ENCODE measurements at regions not wholly inside any gene's neighbourhood (a gene's known extent, or its start where the extent isn't known, plus 50 kb on each side); places are given as distances from the start of the nearest gene placed in this dataset.

GRCh38 chr10:130835068-130835467, 476.5 kb downstream of the TCERG1L start:
- no peak for DNase-seq

- DNase-seq: no peak
Measured at GRCh38 chr10:130836344-130836743, 475.2 kb downstream of the TCERG1L start.

GRCh38 chr10:130843051-130843653, 468.4 kb downstream of the TCERG1L start:
- no peak for DNase-seq

- DNase-seq: peak; percentile 66
Measured at GRCh38 chr10:130844310-130844709, 467.2 kb downstream of the TCERG1L start.

- DNase-seq: no peak
Measured at GRCh38 chr10:130847170-130847569, 464.4 kb downstream of the TCERG1L start.

- no peak for DNase-seq
Measured at GRCh38 chr10:130848855-130849254, 462.7 kb downstream of the TCERG1L start.

GRCh38 chr10:130854151-130854550, 457.4 kb downstream of the TCERG1L start:
- no peak for DNase-seq

- no peak for DNase-seq
Measured at GRCh38 chr10:130857631-130858295, 453.8 kb downstream of the TCERG1L start.

GRCh38 chr10:130858626-130859025, 452.9 kb downstream of the TCERG1L start:
- DNase-seq: no peak

- no peak for DNase-seq
Measured at GRCh38 chr10:130859427-130859826, 452.1 kb downstream of the TCERG1L start.

GRCh38 chr10:130862122-130862521, 449.4 kb downstream of the TCERG1L start:
- DNase-seq: no peak

GRCh38 chr10:130862626-130863025, 448.9 kb downstream of the TCERG1L start:
- no peak for DNase-seq

- no peak for DNase-seq
Measured at GRCh38 chr10:130863044-130863443, 448.5 kb downstream of the TCERG1L start.

GRCh38 chr10:130864961-130865818, 446.3 kb downstream of the TCERG1L start:
- DNase-seq: no peak

GRCh38 chr10:130866857-130867256, 444.7 kb downstream of the TCERG1L start:
- DNase-seq: no peak

- no peak for DNase-seq
Measured at GRCh38 chr10:130867446-130868194, 443.9 kb downstream of the TCERG1L start.

- DNase-seq: no peak
Measured at GRCh38 chr10:130869179-130869841, 442.2 kb downstream of the TCERG1L start.

GRCh38 chr10:130871406-130871805, 440.1 kb downstream of the TCERG1L start:
- no peak for DNase-seq

- DNase-seq: no peak
Measured at GRCh38 chr10:130873636-130874035, 437.9 kb downstream of the TCERG1L start.

- DNase-seq: no peak
Measured at GRCh38 chr10:130875116-130875515, 436.4 kb downstream of the TCERG1L start.

- DNase-seq: no peak
Measured at GRCh38 chr10:130875897-130876472, 435.5 kb downstream of the TCERG1L start.

- DNase-seq: no peak
Measured at GRCh38 chr10:130877126-130877525, 434.4 kb downstream of the TCERG1L start.
